NT2/D1 (cell line): ENCODE measurements at regions not wholly inside any gene's neighbourhood (a gene's known extent, or its start where the extent isn't known, plus 50 kb on each side); places are given as distances from the start of the nearest gene placed in this dataset.

Source experiments
- SUZ12 ChIP-seq: IDR thresholded peaks from 2 replicates; pipeline ENCODE4 v1.6.1; 2011; ENCODE audit not compliant: insufficient read length, insufficient read depth; ENCODE audit errors: extremely low read depth
- YY1 ChIP-seq: IDR thresholded peaks from 2 replicates; pipeline ENCODE4 v1.6.1; 2011; ENCODE audit not compliant: insufficient read length, insufficient read depth
- ZNF274 ChIP-seq: IDR thresholded peaks from 2 replicates; pipeline ENCODE4 v1.6.1; 2011; ENCODE audit warnings: mild to moderate bottlenecking, low read depth, low read length

GRCh38 chr13:74841651-74842050 is 640.3 kb downstream of the TBC1D4 start:
- TF ChIP-seq YY1 (no peak), ZNF274 (no peak), SUZ12 (no peak)
